ENCODE measurements at regions not wholly inside any gene's neighbourhood (a gene's known extent, or its start where the extent isn't known, plus 50 kb on each side); places are given as distances from the start of the nearest gene placed in this dataset.

GRCh38 chr4:123545667-123546572 lies 149.3 kb downstream of the SPRY1 start:
- ATAC-seq (no peak), DNase-seq (no peak)
- Mint-ChIP-seq H3K4me1 (peaks cover 0 to 3% of the 10 kb centered on the region in 2 donors), H3K27me3 (ENCODE audit: low read depth in 2 of 2) (no peaks in the 10 kb centered on the region), H3K9me3 (peaks cover 3% of the 10 kb centered on the region in 2 donors), H3K36me3 (no peaks in the 10 kb centered on the region), H3K27ac (no peak overlapping the region), H3K4me3 (no peak overlapping the region)
- Histone ChIP-seq H3K9me3 (ENCODE audit: control insufficient read depth, insufficient read depth, low read length) (no peaks in the 10 kb centered on the region), H3K4me3 (ENCODE audit: low read length) (no peak overlapping the region), H3K4me1 (ENCODE audit: control insufficient read depth, insufficient read depth, low read length) (no peaks in the 10 kb centered on the region), H3K27ac (ENCODE audit: low read length) (no peak overlapping the region), H3K36me3 (ENCODE audit: control insufficient read depth, insufficient read depth, low read length) (no peaks in the 10 kb centered on the region), H3K27me3 (ENCODE audit: control insufficient read depth, insufficient read depth, low read length) (no peaks in the 10 kb centered on the region)
- intact Hi-C loops (cut with micrococcal nuclease) = no loop called here
- TF ChIP-seq CTCF (IDR thresholded peaks at IDR 0.05) = no peak
- 93% methylated on average over 7 of the region's 7 CpGs for WGBS (ENCODE audit: insufficient coverage)

DNA sequence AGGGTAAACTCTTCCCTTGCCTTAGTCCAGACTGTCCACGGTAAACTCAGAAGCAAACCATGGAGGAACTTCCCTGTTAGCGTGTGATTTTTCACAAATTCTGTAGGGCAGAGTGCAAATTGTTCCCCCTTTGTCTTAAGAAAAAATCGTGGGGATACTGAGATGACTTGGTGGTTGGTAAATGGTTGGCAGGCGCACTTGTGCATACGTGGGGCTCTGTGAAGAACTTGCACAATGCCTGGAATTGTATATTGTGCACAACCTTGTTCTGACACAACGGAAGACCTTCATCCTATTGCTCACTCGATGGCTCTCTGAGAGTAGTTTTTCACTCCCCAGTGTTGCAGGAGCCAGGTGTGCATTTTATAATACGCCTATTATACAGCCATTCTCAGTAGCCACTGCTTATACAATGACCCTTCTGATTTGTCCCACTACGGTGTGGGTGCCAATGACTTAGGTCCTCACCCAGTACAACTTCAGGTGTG lies 150.0 kb downstream of the SPRY1 start:
- H3K27ac ChIP-seq (ENCODE audit: low read length) = no peak overlapping the region
- Mint-ChIP-seq H3K27ac (no peak overlapping the region), H3K36me3 (no peaks in the 10 kb centered on the region), H3K9me3 (peaks cover 3% of the 10 kb centered on the region in 2 donors), H3K27me3 (ENCODE audit: low read depth in 2 of 2) (no peaks in the 10 kb centered on the region), H3K4me1 (peaks cover 0 to 3% of the 10 kb centered on the region in 2 donors), H3K4me3 (no peak overlapping the region)
- no peaks in the 10 kb centered on the region for H3K9me3 ChIP-seq (ENCODE audit: control insufficient read depth, insufficient read depth, low read length)
- intact Hi-C loops (cut with micrococcal nuclease) = no loop called here
- H3K4me3 ChIP-seq (ENCODE audit: low read length) = no peak overlapping the region
- TF ChIP-seq CTCF (IDR thresholded peaks at IDR 0.05) = no peak
- no peaks in the 10 kb centered on the region for H3K36me3 ChIP-seq (ENCODE audit: control insufficient read depth, insufficient read depth, low read length)
- ATAC-seq (no peak), DNase-seq (no peak)
- H3K4me1 ChIP-seq (ENCODE audit: control insufficient read depth, insufficient read depth, low read length) = no peaks in the 10 kb centered on the region
- H3K27me3 ChIP-seq (ENCODE audit: control insufficient read depth, insufficient read depth, low read length) = no peaks in the 10 kb centered on the region
- 85% methylated on average over 9 of the region's 9 CpGs for WGBS (ENCODE audit: insufficient coverage)

- DNase-seq (no peak), ATAC-seq (no peak)
- H3K27me3 Mint-ChIP-seq (ENCODE audit: low read depth in 2 of 2) = no peaks in the 10 kb centered on the region
- no peaks in the 10 kb centered on the region for H3K36me3 ChIP-seq (ENCODE audit: control insufficient read depth, insufficient read depth, low read length)
- H3K4me1 Mint-ChIP-seq = peaks cover 0 to 3% of the 10 kb centered on the region in 2 donors
- no peak overlapping the region for H3K4me3 Mint-ChIP-seq
- H3K27ac Mint-ChIP-seq = no peak overlapping the region
- intact Hi-C loops (cut with micrococcal nuclease) = no loop called here
- no peak overlapping the region for H3K4me3 ChIP-seq (ENCODE audit: low read length)
- 93% methylated on average over 26 of the region's 26 CpGs for WGBS (ENCODE audit: insufficient coverage)
- H3K27ac ChIP-seq (ENCODE audit: low read length) = no peak overlapping the region
- peaks cover 3% of the 10 kb centered on the region in 2 donors for H3K9me3 Mint-ChIP-seq
- H3K27me3 ChIP-seq (ENCODE audit: control insufficient read depth, insufficient read depth, low read length) = no peaks in the 10 kb centered on the region
- no peak for TF ChIP-seq CTCF (IDR thresholded peaks at IDR 0.05)
- no peaks in the 10 kb centered on the region for H3K4me1 ChIP-seq (ENCODE audit: control insufficient read depth, insufficient read depth, low read length)
- no peaks in the 10 kb centered on the region for H3K9me3 ChIP-seq (ENCODE audit: control insufficient read depth, insufficient read depth, low read length)
- H3K36me3 Mint-ChIP-seq = no peaks in the 10 kb centered on the region
Observed at GRCh38 chr4:123547216-123548165, 150.9 kb downstream of the SPRY1 start.
